ENCODE measurements at regions not wholly inside any gene's neighbourhood (a gene's known extent, or its start where the extent isn't known, plus 50 kb on each side); places are given as distances from the start of the nearest gene placed in this dataset.

- no peak overlapping the region for H2AFZ ChIP-seq (ENCODE audit: low read length)
- H3K79me2 ChIP-seq (ENCODE audit: control insufficient read depth, insufficient read depth, low read length): no peaks in the 10 kb centered on the region
- H3K36me3 ChIP-seq (ENCODE audit: control insufficient read depth, insufficient read depth, low read length): no peaks in the 10 kb centered on the region
- H3K4me1 ChIP-seq (ENCODE audit: control insufficient read depth, extremely low read depth, insufficient read depth, low read length): no peaks in the 10 kb centered on the region
- no peak overlapping the region for H3K9ac ChIP-seq (ENCODE audit: insufficient read depth, low read length)
- H3K27me3 ChIP-seq (ENCODE audit: control insufficient read depth, insufficient read depth, low read length): no peaks in the 10 kb centered on the region
- no peaks in the 10 kb centered on the region for H4K20me1 ChIP-seq (ENCODE audit: control insufficient read depth, extremely low read depth, insufficient read depth, low read length)
- DNase-seq (ENCODE audit: low read depth in 2 of 2): no peak
- no peak overlapping the region for H3K27ac ChIP-seq (ENCODE audit: insufficient read depth, low read length)
- H3K9me3 ChIP-seq (ENCODE audit: control insufficient read depth, insufficient read depth, low read depth, low read length): no peaks in the 10 kb centered on the region
- no peak overlapping the region for H3K4me2 ChIP-seq (ENCODE audit: extremely low read depth, insufficient read depth, low read length)
- no peak overlapping the region for H3K4me3 ChIP-seq (replicated peaks in 1 of 4; ENCODE audit: control extremely low read depth in 1 of 4, insufficient read depth in 1 of 4, low read depth in 3 of 4, low read length in 4 of 4)
- no peak for TF ChIP-seq CTCF (conservative IDR thresholded peaks at IDR 0.05 in 1 of 2, IDR thresholded peaks at IDR 0.05 in 1 of 2; ENCODE audit: low read depth in 1 of 2, low read length in 2 of 2)
- no peak for TF ChIP-seq EZH2 (IDR thresholded peaks at IDR 0.05; ENCODE audit: low read length, missing control alignments)
Measured at GRCh38 chr2:153110486-153110885, 368.1 kb downstream of the RPRM start.

- Histone ChIP-seq H3K79me2 (ENCODE audit: control insufficient read depth, insufficient read depth, low read length) (no peaks in the 10 kb centered on the region), H4K20me1 (ENCODE audit: control insufficient read depth, extremely low read depth, insufficient read depth, low read length) (no peaks in the 10 kb centered on the region), H3K36me3 (ENCODE audit: control insufficient read depth, insufficient read depth, low read length) (no peaks in the 10 kb centered on the region), H3K4me2 (ENCODE audit: extremely low read depth, insufficient read depth, low read length) (no peak overlapping the region), H3K4me3 (replicated peaks in 1 of 4; ENCODE audit: control extremely low read depth in 1 of 4, insufficient read depth in 1 of 4, low read depth in 3 of 4, low read length in 4 of 4) (no peak overlapping the region), H2AFZ (ENCODE audit: low read length) (no peak overlapping the region), H3K27ac (ENCODE audit: insufficient read depth, low read length) (no peak overlapping the region), H3K9ac (ENCODE audit: insufficient read depth, low read length) (no peak overlapping the region), H3K9me3 (ENCODE audit: control insufficient read depth, insufficient read depth, low read depth, low read length) (no peaks in the 10 kb centered on the region), H3K4me1 (ENCODE audit: control insufficient read depth, extremely low read depth, insufficient read depth, low read length) (no peaks in the 10 kb centered on the region), H3K27me3 (ENCODE audit: control insufficient read depth, insufficient read depth, low read length) (no peaks in the 10 kb centered on the region)
- DNase-seq (ENCODE audit: low read depth in 2 of 2): no peak
- TF ChIP-seq CTCF (conservative IDR thresholded peaks at IDR 0.05 in 1 of 2, IDR thresholded peaks at IDR 0.05 in 1 of 2; ENCODE audit: low read depth in 1 of 2, low read length in 2 of 2) (no peak), EZH2 (IDR thresholded peaks at IDR 0.05; ENCODE audit: low read length, missing control alignments) (no peak)
Measured at GRCh38 chr2:153109793-153110192, 368.8 kb downstream of the RPRM start.

- no peaks in the 10 kb centered on the region for H4K20me1 ChIP-seq (ENCODE audit: control insufficient read depth, extremely low read depth, insufficient read depth, low read length)
- no peak overlapping the region for H2AFZ ChIP-seq (ENCODE audit: low read length)
- TF ChIP-seq CTCF (conservative IDR thresholded peaks at IDR 0.05 in 1 of 2, IDR thresholded peaks at IDR 0.05 in 1 of 2; ENCODE audit: low read depth in 1 of 2, low read length in 2 of 2) (no peak), EZH2 (IDR thresholded peaks at IDR 0.05; ENCODE audit: low read length, missing control alignments) (no peak)
- H3K27me3 ChIP-seq (ENCODE audit: control insufficient read depth, insufficient read depth, low read length): no peaks in the 10 kb centered on the region
- no peak overlapping the region for H3K4me3 ChIP-seq (replicated peaks in 1 of 4; ENCODE audit: control extremely low read depth in 1 of 4, insufficient read depth in 1 of 4, low read depth in 3 of 4, low read length in 4 of 4)
- H3K4me1 ChIP-seq (ENCODE audit: control insufficient read depth, extremely low read depth, insufficient read depth, low read length): no peaks in the 10 kb centered on the region
- no peaks in the 10 kb centered on the region for H3K36me3 ChIP-seq (ENCODE audit: control insufficient read depth, insufficient read depth, low read length)
- no peak overlapping the region for H3K9ac ChIP-seq (ENCODE audit: insufficient read depth, low read length)
- H3K79me2 ChIP-seq (ENCODE audit: control insufficient read depth, insufficient read depth, low read length): no peaks in the 10 kb centered on the region
- H3K4me2 ChIP-seq (ENCODE audit: extremely low read depth, insufficient read depth, low read length): no peak overlapping the region
- H3K9me3 ChIP-seq (ENCODE audit: control insufficient read depth, insufficient read depth, low read depth, low read length): no peaks in the 10 kb centered on the region
- no peak for DNase-seq (ENCODE audit: low read depth in 2 of 2)
- no peak overlapping the region for H3K27ac ChIP-seq (ENCODE audit: insufficient read depth, low read length)
Measured at GRCh38 chr2:153106802-153107477, 371.6 kb downstream of the RPRM start.

All from fibroblast of lung (primary cell).